Glomerular visceral epithelial cell (primary cell): ENCODE measurements at regions not wholly inside any gene's neighbourhood (a gene's known extent, or its start where the extent isn't known, plus 50 kb on each side); places are given as distances from the start of the nearest gene placed in this dataset.

Experiments
- DNase-seq: peaks from one replicate; pipeline ENCODE4 v3.0.0-alpha.2; 2016; ENCODE audit errors: extremely low spot score

- DNase-seq: no peak
These were observed 108.6 kb upstream of the PDE1C start for GRCh38 chr7:32178677-32179366.

GRCh38 chr7:32177232-32177631 is 107.0 kb upstream of the PDE1C start:
- DNase-seq: no peak

GRCh38 chr7:32175099-32175498 is 104.9 kb upstream of the PDE1C start:
- no peak for DNase-seq

- no peak for DNase-seq
These were observed 101.0 kb upstream of the PDE1C start for GRCh38 chr7:32171248-32171647.

- DNase-seq: no peak
These were observed 100.6 kb upstream of the PDE1C start for GRCh38 chr7:32170838-32171237.

- DNase-seq: no peak
These were observed 99.0 kb upstream of the PDE1C start for GRCh38 chr7:32169228-32169627.

- DNase-seq: no peak
These were observed 97.6 kb upstream of the PDE1C start for GRCh38 chr7:32167815-32168214.

- no peak for DNase-seq
These were observed 97.0 kb upstream of the PDE1C start for GRCh38 chr7:32167256-32167655.

GRCh38 chr7:32164341-32164996 is 94.3 kb upstream of the PDE1C start:
- peak; percentile 73 for DNase-seq

- no peak for DNase-seq
These were observed 93.7 kb upstream of the PDE1C start for GRCh38 chr7:32163896-32164295.

GRCh38 chr7:32163141-32163806 is 93.1 kb upstream of the PDE1C start:
- peak; percentile 96 for DNase-seq

- DNase-seq: peak; percentile 92
These were observed 91.5 kb upstream of the PDE1C start for GRCh38 chr7:32161708-32162107.

- peak; percentile 33 for DNase-seq
These were observed 88.8 kb upstream of the PDE1C start for GRCh38 chr7:32158751-32159745.

GRCh38 chr7:32158076-32158475 is 87.9 kb upstream of the PDE1C start:
- no peak for DNase-seq

- no peak for DNase-seq
These were observed 85.5 kb upstream of the PDE1C start for GRCh38 chr7:32155712-32156111.

GRCh38 chr7:32154797-32155196 is 84.6 kb upstream of the PDE1C start:
- DNase-seq: peak; percentile 34

- DNase-seq: no peak
These were observed 82.8 kb upstream of the PDE1C start for GRCh38 chr7:32153006-32153405.

- no peak for DNase-seq
These were observed 82.4 kb upstream of the PDE1C start for GRCh38 chr7:32152576-32152975.

GRCh38 chr7:32150589-32150988 is 80.4 kb upstream of the PDE1C start:
- DNase-seq: no peak

GRCh38 chr7:32150039-32150438 is 79.8 kb upstream of the PDE1C start:
- no peak for DNase-seq

- peak; percentile 31 for DNase-seq
These were observed 77.5 kb upstream of the PDE1C start for GRCh38 chr7:32147546-32148268.
